ENCODE measurements at regions not wholly inside any gene's neighbourhood (a gene's known extent, or its start where the extent isn't known, plus 50 kb on each side); places are given as distances from the start of the nearest gene placed in this dataset.

- TF ChIP-seq CTCF (IDR thresholded peaks at IDR 0.05) (no peak), POLR2AphosphoS5 (IDR thresholded peaks at IDR 0.05) (no peak)
Measured at GRCh38 chr13:62162860-62163259, 747.2 kb upstream of the PCDH20 start.

Data from prostate gland (tissue), 2 donors.